Liver (tissue), 8 donors: ENCODE measurements at regions not wholly inside any gene's neighbourhood (a gene's known extent, or its start where the extent isn't known, plus 50 kb on each side); places are given as distances from the start of the nearest gene placed in this dataset.

Source experiments
- DNase-seq: peaks from one replicate; pipeline ENCODE4 v3.0.0-alpha.2; 2017; ENCODE audit warnings: low spot score
- H3K27ac ChIP-seq, 2 donors: one replicate each; pipeline ENCODE4 v1.7.0; 2013; ENCODE audit warnings: inconsistent platforms in 2 of 2, low read length in 2 of 2, control low read depth in 1 of 2, low read depth in 1 of 2, mild to moderate bottlenecking in 1 of 2
- H3K27me3 ChIP-seq, 4 donors: one replicate each; pipeline versions ENCODE4 v1.6.1 to v1.7.0; 2013; ENCODE audit warnings: low read length in 3 of 4, inconsistent platforms in 1 of 4, mild to moderate bottlenecking in 1 of 4, moderate library complexity in 1 of 4; ENCODE audit not compliant: control insufficient read depth in 4 of 4, insufficient read depth in 4 of 4
- H3K36me3 ChIP-seq, 4 donors: one replicate each; pipeline versions ENCODE4 v1.6.1 to v1.7.0; 2013; ENCODE audit warnings: low read length in 3 of 4, mild to moderate bottlenecking in 3 of 4, low read depth in 1 of 4, moderate library complexity in 1 of 4; ENCODE audit not compliant: control insufficient read depth in 4 of 4, insufficient read depth in 3 of 4
- H3K4me1 ChIP-seq, 4 donors: one replicate each; pipeline versions ENCODE4 v1.6.1 to v1.7.0; 2013; ENCODE audit warnings: low read length in 3 of 4, mild to moderate bottlenecking in 3 of 4, moderate library complexity in 1 of 4; ENCODE audit not compliant: control insufficient read depth in 4 of 4, insufficient read depth in 4 of 4
- H3K4me3 ChIP-seq, 3 donors: one replicate each; pipeline versions ENCODE4 v1.6.1 to v1.7.0; 2013; ENCODE audit warnings: low read length in 3 of 3, control low read depth in 1 of 3, low read depth in 1 of 3, mild to moderate bottlenecking in 1 of 3
- H3K9ac ChIP-seq, 2 donors: one replicate each; pipeline ENCODE4 v1.7.0; 2013; ENCODE audit warnings: low read length in 2 of 2, mild to moderate bottlenecking in 2 of 2, moderate library complexity in 2 of 2, control low read depth in 1 of 2, low read depth in 1 of 2
- H3K9me3 ChIP-seq, 4 donors: one replicate each; pipeline versions ENCODE4 v1.6.1 to v1.7.0; 2013; ENCODE audit warnings: low read length in 3 of 4; ENCODE audit not compliant: control insufficient read depth in 4 of 4
- EGR1 ChIP-seq, 2 donors: IDR thresholded peaks; 2 replicates each; pipeline ENCODE4 v1.6.1; 2016 to 2018; ENCODE audit warnings: antibody characterized with exemption in 2 of 2, low read depth in 2 of 2
- FOXA1 ChIP-seq: IDR thresholded peaks from 2 replicates; pipeline ENCODE4 v1.6.1; 2016; ENCODE audit warnings: antibody characterized with exemption
- FOXA2 ChIP-seq: IDR thresholded peaks from 2 replicates; pipeline ENCODE4 v1.6.1; 2016; ENCODE audit warnings: antibody characterized with exemption
- GABPA ChIP-seq, 2 donors: IDR thresholded peaks in 1 of 2; conservative IDR thresholded peaks in 1 of 2; 2 replicates each; pipeline ENCODE4 v1.6.1; 2016; ENCODE audit warnings: antibody characterized with exemption in 2 of 2, mild to moderate bottlenecking in 1 of 2, moderate library complexity in 1 of 2
- HNF4G ChIP-seq: IDR thresholded peaks from 2 replicates; pipeline ENCODE4 v1.6.1; 2016; ENCODE audit warnings: antibody characterized with exemption
- JUND ChIP-seq, 2 donors: IDR thresholded peaks; 2 replicates each; pipeline ENCODE4 v1.6.1; 2016; ENCODE audit warnings: antibody characterized with exemption in 2 of 2
- NR2F2 ChIP-seq: IDR thresholded peaks from 2 replicates; pipeline ENCODE4 v1.6.1; 2016; ENCODE audit warnings: antibody characterized with exemption
- RAD21 ChIP-seq, 2 donors: IDR thresholded peaks; 2 replicates each; pipeline ENCODE4 v1.6.1; 2016; ENCODE audit warnings: antibody characterized with exemption in 2 of 2, mild to moderate bottlenecking in 2 of 2
- RXRA ChIP-seq, 2 donors: IDR thresholded peaks; 2 replicates each; pipeline ENCODE4 v1.6.1; 2017 to 2018; ENCODE audit warnings: antibody characterized with exemption in 2 of 2, mild to moderate bottlenecking in 1 of 2
- SP1 ChIP-seq: IDR thresholded peaks from 2 replicates; pipeline ENCODE4 v1.6.1; 2018; ENCODE audit warnings: antibody characterized with exemption, mild to moderate bottlenecking
- TAF1 ChIP-seq: conservative IDR thresholded peaks from 2 replicates; pipeline ENCODE4 v1.6.1; 2016; ENCODE audit warnings: antibody characterized with exemption, mild to moderate bottlenecking
- YY1 ChIP-seq: IDR thresholded peaks from 2 replicates; pipeline ENCODE4 v1.6.1; 2016; ENCODE audit warnings: antibody characterized with exemption, mild to moderate bottlenecking
- whole genome bisulfite sequencing: extraction: QIAGEN DNeasy Blood & Tissue Kit; methylation state at CpG from one replicate; pipeline ENCODE4 v1.1.7; 2013; 5-methylcytosine and 5-hydroxymethylcytosine counted together
- TF ChIP-seq, protein P1 (sequence below): IDR thresholded peaks from 2 replicates; pipeline ENCODE4 v1.6.1; 2016; ENCODE audit warnings: antibody characterized with exemption, mild to moderate bottlenecking
- TF ChIP-seq, protein P2 (sequence below): fragments of 150-350 bp; IDR thresholded peaks from 2 replicates; pipeline ENCODE4 v1.5.1; 2017; ENCODE audit warnings: improper control_type of control experiment, low read depth, low read length; ENCODE audit not compliant: missing input control
- TF ChIP-seq, protein P3 (sequence below): IDR thresholded peaks from 2 replicates; pipeline ENCODE4 v1.6.1; 2016; ENCODE audit warnings: antibody characterized with exemption
- TF ChIP-seq, protein P4 (sequence below): IDR thresholded peaks from 2 replicates; pipeline ENCODE4 v1.6.1; 2016; ENCODE audit warnings: antibody characterized with exemption
- TF ChIP-seq, protein P5 (sequence below): IDR thresholded peaks from 2 replicates; pipeline ENCODE4 v1.6.1; 2016; ENCODE audit warnings: antibody characterized with exemption
- donor health status: healthy.
- donor health status: healthy.
- donor health status: healthy.
- donor health status: healthy.
- donor health status: healthy.

DNA sequence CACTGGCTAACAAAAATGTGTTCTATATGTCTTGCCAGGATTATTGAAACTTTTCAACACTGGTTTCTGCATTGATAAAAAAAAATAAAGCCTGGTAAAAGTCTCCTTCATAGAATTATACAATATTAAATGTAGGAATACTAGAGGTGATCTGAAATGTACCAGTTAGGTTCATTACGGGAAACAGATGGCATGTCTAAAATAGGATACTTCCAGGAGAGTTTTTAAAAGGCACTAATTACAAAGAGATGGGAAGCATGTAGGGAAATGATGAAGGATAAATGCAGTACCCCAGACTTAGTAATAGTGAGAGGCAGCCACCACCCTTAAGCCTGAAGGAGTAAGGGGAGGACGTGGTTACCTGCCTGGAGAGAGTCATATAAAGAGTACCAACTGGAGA, 107.0 kb upstream of the NPSR1 start:
- no peaks in the 10 kb centered on the region for H3K27me3 ChIP-seq
- WGBS = 84% methylated on average over 2 of the region's 2 CpGs
- TF ChIP-seq RXRA (IDR thresholded peaks at IDR 0.05) = no peak
- TF ChIP-seq FOXA1 = no peak
- no peak for TF ChIP-seq TAF1
- TF ChIP-seq, protein P1, sequence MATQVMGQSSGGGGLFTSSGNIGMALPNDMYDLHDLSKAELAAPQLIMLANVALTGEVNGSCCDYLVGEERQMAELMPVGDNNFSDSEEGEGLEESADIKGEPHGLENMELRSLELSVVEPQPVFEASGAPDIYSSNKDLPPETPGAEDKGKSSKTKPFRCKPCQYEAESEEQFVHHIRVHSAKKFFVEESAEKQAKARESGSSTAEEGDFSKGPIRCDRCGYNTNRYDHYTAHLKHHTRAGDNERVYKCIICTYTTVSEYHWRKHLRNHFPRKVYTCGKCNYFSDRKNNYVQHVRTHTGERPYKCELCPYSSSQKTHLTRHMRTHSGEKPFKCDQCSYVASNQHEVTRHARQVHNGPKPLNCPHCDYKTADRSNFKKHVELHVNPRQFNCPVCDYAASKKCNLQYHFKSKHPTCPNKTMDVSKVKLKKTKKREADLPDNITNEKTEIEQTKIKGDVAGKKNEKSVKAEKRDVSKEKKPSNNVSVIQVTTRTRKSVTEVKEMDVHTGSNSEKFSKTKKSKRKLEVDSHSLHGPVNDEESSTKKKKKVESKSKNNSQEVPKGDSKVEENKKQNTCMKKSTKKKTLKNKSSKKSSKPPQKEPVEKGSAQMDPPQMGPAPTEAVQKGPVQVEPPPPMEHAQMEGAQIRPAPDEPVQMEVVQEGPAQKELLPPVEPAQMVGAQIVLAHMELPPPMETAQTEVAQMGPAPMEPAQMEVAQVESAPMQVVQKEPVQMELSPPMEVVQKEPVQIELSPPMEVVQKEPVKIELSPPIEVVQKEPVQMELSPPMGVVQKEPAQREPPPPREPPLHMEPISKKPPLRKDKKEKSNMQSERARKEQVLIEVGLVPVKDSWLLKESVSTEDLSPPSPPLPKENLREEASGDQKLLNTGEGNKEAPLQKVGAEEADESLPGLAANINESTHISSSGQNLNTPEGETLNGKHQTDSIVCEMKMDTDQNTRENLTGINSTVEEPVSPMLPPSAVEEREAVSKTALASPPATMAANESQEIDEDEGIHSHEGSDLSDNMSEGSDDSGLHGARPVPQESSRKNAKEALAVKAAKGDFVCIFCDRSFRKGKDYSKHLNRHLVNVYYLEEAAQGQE = no peak
- TF ChIP-seq EGR1 (IDR thresholded peaks at IDR 0.05; ENCODE audit: low read depth in 2 of 2) = no peak
- no peak for TF ChIP-seq RAD21 (IDR thresholded peaks at IDR 0.05)
- TF ChIP-seq GABPA (IDR thresholded peaks at IDR 0.05 in 1 of 2, conservative IDR thresholded peaks at IDR 0.05 in 1 of 2) = no peak
- TF ChIP-seq, protein P2, sequence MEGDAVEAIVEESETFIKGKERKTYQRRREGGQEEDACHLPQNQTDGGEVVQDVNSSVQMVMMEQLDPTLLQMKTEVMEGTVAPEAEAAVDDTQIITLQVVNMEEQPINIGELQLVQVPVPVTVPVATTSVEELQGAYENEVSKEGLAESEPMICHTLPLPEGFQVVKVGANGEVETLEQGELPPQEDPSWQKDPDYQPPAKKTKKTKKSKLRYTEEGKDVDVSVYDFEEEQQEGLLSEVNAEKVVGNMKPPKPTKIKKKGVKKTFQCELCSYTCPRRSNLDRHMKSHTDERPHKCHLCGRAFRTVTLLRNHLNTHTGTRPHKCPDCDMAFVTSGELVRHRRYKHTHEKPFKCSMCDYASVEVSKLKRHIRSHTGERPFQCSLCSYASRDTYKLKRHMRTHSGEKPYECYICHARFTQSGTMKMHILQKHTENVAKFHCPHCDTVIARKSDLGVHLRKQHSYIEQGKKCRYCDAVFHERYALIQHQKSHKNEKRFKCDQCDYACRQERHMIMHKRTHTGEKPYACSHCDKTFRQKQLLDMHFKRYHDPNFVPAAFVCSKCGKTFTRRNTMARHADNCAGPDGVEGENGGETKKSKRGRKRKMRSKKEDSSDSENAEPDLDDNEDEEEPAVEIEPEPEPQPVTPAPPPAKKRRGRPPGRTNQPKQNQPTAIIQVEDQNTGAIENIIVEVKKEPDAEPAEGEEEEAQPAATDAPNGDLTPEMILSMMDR = no peak
- TF ChIP-seq HNF4G = no peak
- TF ChIP-seq, protein P3, sequence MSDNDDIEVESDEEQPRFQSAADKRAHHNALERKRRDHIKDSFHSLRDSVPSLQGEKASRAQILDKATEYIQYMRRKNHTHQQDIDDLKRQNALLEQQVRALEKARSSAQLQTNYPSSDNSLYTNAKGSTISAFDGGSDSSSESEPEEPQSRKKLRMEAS = no peak
- TF ChIP-seq, protein P4, sequence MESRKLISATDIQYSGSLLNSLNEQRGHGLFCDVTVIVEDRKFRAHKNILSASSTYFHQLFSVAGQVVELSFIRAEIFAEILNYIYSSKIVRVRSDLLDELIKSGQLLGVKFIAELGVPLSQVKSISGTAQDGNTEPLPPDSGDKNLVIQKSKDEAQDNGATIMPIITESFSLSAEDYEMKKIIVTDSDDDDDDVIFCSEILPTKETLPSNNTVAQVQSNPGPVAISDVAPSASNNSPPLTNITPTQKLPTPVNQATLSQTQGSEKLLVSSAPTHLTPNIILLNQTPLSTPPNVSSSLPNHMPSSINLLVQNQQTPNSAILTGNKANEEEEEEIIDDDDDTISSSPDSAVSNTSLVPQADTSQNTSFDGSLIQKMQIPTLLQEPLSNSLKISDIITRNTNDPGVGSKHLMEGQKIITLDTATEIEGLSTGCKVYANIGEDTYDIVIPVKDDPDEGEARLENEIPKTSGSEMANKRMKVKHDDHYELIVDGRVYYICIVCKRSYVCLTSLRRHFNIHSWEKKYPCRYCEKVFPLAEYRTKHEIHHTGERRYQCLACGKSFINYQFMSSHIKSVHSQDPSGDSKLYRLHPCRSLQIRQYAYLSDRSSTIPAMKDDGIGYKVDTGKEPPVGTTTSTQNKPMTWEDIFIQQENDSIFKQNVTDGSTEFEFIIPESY = no peak
- no peak for TF ChIP-seq FOXA2
- TF ChIP-seq YY1 = no peak
- TF ChIP-seq NR2F2 = no peak
- TF ChIP-seq, protein P5, sequence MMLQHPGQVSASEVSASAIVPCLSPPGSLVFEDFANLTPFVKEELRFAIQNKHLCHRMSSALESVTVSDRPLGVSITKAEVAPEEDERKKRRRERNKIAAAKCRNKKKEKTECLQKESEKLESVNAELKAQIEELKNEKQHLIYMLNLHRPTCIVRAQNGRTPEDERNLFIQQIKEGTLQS = no peak
- no peak for TF ChIP-seq JUND (IDR thresholded peaks at IDR 0.05)
- no peaks in the 10 kb centered on the region for H3K36me3 ChIP-seq
- H3K9me3 ChIP-seq = peaks cover 0 to 2% (median 0%) of the 10 kb centered on the region in 4 donors
- no peaks in the 10 kb centered on the region for H3K4me1 ChIP-seq
- no peak overlapping the region for H3K27ac ChIP-seq
- DNase-seq = no peak
- H3K9ac ChIP-seq = no peak overlapping the region
- H3K4me3 ChIP-seq = no peak overlapping the region

DNA sequence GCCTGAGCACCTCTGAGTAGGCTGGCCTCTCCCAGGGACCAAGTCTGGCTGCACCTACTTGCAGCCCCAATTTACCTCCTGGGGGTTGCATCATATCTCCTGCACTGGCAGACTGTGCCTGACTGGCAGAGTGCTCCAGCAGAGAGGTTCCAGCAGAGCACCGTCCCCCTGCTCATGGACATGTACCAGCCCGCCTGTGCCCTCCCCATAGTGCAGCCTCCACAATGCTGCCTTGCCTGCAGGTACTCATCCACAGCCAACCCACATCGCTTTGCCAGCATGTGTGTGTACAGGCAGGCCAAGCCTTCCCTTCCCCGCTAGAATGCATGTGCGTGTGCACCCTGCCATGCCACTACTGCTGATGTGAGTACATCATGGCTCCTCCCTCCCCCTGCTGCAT, 105.5 kb upstream of the NPSR1 start:
- Histone ChIP-seq H3K9ac (no peak overlapping the region), H3K4me3 (no peak overlapping the region), H3K4me1 (no peaks in the 10 kb centered on the region), H3K36me3 (no peaks in the 10 kb centered on the region), H3K27me3 (no peaks in the 10 kb centered on the region), H3K9me3 (peaks cover 0 to 3% (median 2%) of the 10 kb centered on the region in 4 donors), H3K27ac (no peak overlapping the region)
- WGBS = 94% methylated on average over 5 of the region's 5 CpGs
- DNase-seq = no peak
- TF ChIP-seq, protein P2 = no peak
- TF ChIP-seq YY1 = no peak
- TF ChIP-seq NR2F2 = no peak
- TF ChIP-seq, protein P3 = no peak
- TF ChIP-seq, protein P5 = no peak
- TF ChIP-seq FOXA1 = no peak
- no peak for TF ChIP-seq FOXA2
- TF ChIP-seq SP1 = no peak
- no peak for TF ChIP-seq JUND (IDR thresholded peaks at IDR 0.05)
- TF ChIP-seq, protein P4 = no peak
